ENCODE measurements at regions not wholly inside any gene's neighbourhood (a gene's known extent, or its start where the extent isn't known, plus 50 kb on each side); places are given as distances from the start of the nearest gene placed in this dataset.

DNA sequence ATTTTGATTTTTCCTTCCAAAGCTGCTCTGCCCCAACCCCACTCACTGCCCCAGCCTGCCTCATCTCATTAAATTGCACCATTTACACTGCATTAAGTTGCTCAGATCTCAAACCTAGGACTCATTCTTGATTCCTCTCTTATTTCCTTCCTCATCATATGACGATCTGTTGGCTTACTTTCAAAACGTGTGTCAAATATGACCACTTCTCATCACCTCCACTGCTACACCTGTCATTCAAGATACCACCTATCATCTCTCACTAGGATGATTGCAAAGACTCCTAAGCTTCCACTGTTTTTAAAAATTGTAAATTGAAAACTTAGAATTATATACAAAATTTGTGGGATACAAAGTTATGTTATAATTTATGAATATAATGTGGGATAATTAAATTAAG is 147.1 kb downstream of the DCK start:
- no peak overlapping the region for H3K23ac ChIP-seq (ENCODE audit: insufficient read length)
- no peaks in the 10 kb centered on the region for H3K36me3 ChIP-seq (ENCODE audit: control insufficient read depth in 2 of 4, insufficient read depth in 4 of 4, low read length in 3 of 4)
- no peak overlapping the region for H3K4me3 ChIP-seq (ENCODE audit: extremely low read depth in 1 of 4, insufficient read depth in 2 of 4, low read depth in 3 of 4, low read length in 4 of 4)
- H3K23me2 ChIP-seq (ENCODE audit: low read depth, low read length): no peaks in the 10 kb centered on the region
- no peak overlapping the region for H4K8ac ChIP-seq (ENCODE audit: extremely low read depth, insufficient read depth, low read length)
- no peak overlapping the region for H3K9ac ChIP-seq (replicated peaks in 1 of 4; ENCODE audit: extremely low read depth in 1 of 4, low read depth in 3 of 4, low read length in 3 of 4)
- H3K56ac ChIP-seq (replicated peaks; ENCODE audit: insufficient read length, low read depth, low read length): no peak overlapping the region
- no peak for DNase-seq (ENCODE audit: low read depth in 1 of 2, low spot score in 2 of 2)
- H4K5ac ChIP-seq (ENCODE audit: insufficient read length, low read depth, low read length): no peak overlapping the region
- no peak overlapping the region for H2BK15ac ChIP-seq (ENCODE audit: low read length)
- no peak overlapping the region for H2BK5ac ChIP-seq (ENCODE audit: low read depth, low read length)
- H3K4me2 ChIP-seq (ENCODE audit: insufficient read depth in 1 of 2, low read depth in 2 of 2, low read length in 2 of 2): no peak overlapping the region
- no peak overlapping the region for H3K27ac ChIP-seq (ENCODE audit: low read depth, low read length)
- H3K79me2 ChIP-seq (ENCODE audit: control insufficient read depth in 1 of 2, insufficient read depth in 2 of 2, low read length in 2 of 2): no peaks in the 10 kb centered on the region
- ChIA-PET CTCF (ENCODE audit: partially characterized antibody) (interaction anchor here (0.7 to 1.4 kb wide), 3 partner anchors 14 to 60 kb away, joined by 3 read pairs; no protein-coding TSS in a partner anchor), POLR2A (ENCODE audit: partially characterized antibody) (interaction anchor here (0.6 kb wide), 1 partner anchor 449 kb away, joined by 4 read pairs; no protein-coding TSS in a partner anchor)
- no peak overlapping the region for H2AK5ac ChIP-seq (ENCODE audit: low read depth, low read length)
- H2AFZ ChIP-seq (ENCODE audit: low read length): no peak overlapping the region
- no peak overlapping the region for H2BK20ac ChIP-seq (ENCODE audit: low read length)
- H3K79me1 ChIP-seq (ENCODE audit: low read depth, low read length): no peaks in the 10 kb centered on the region
- no peaks in the 10 kb centered on the region for H3K9me3 ChIP-seq (ENCODE audit: insufficient read depth in 2 of 2, low read depth in 1 of 2, low read length in 1 of 2)
- H4K20me1 ChIP-seq (replicated peaks in 1 of 2; ENCODE audit: control insufficient read depth in 1 of 2, insufficient read depth in 2 of 2, low read length in 2 of 2): no peaks in the 10 kb centered on the region
- H3K4me1 ChIP-seq (replicated peaks in 1 of 4; ENCODE audit: control insufficient read depth in 3 of 4, insufficient read depth in 4 of 4, low read length in 3 of 4): no peaks in the 10 kb centered on the region
- no peaks in the 10 kb centered on the region for H3K27me3 ChIP-seq (replicated peaks in 1 of 4; ENCODE audit: control insufficient read depth in 3 of 4, extremely low read depth in 1 of 4, insufficient read depth in 3 of 4, low read length in 3 of 4)
- no peak for FAIRE-seq
- no peak overlapping the region for H3K18ac ChIP-seq (ENCODE audit: extremely low read depth, low read length)
- no peak overlapping the region for H3K14ac ChIP-seq (ENCODE audit: insufficient read length)
- no peak overlapping the region for H2BK12ac ChIP-seq (ENCODE audit: low read depth, low read length)
- no peak overlapping the region for H4K91ac ChIP-seq (replicated peaks; ENCODE audit: insufficient read length, low read length)
- no peak overlapping the region for H3K4ac ChIP-seq (replicated peaks; ENCODE audit: insufficient read length, low read depth, low read length)
- WGBS, 2 experiments (ENCODE audit: extremely low coverage in 1 of 2, insufficient coverage in 1 of 2, insufficient read length in 1 of 2, insufficient replicate concordance in 2 of 2, low coverage in 1 of 2, low lambda C conversion rate in 2 of 2, missing lambda C conversion rate in 1 of 2): 91% methylated on average over 2 of the region's 2 CpGs; no CpG with 5 or more reads in 1 of the 2 experiments
- TF ChIP-seq SIRT6 (IDR thresholded peaks at IDR 0.05; ENCODE audit: low read length): no peak
- TF ChIP-seq NANOG (IDR thresholded peaks at IDR 0.05; ENCODE audit: insufficient read depth, low read depth, low read length, poor library complexity, severe bottlenecking): no peak
- TF ChIP-seq HDAC2 (IDR thresholded peaks at IDR 0.05; ENCODE audit: borderline replicate concordance in 1 of 2, low read depth in 2 of 2, low read length in 2 of 2): no peak
- no peak for TF ChIP-seq SAP30 (IDR thresholded peaks at IDR 0.05; ENCODE audit: insufficient read depth, insufficient replicate concordance, low read length)
- no peak for TF ChIP-seq POLR2A (IDR thresholded peaks at IDR 0.05; ENCODE audit: control extremely low read depth in 1 of 2, low read depth in 2 of 2, low read length in 2 of 2)
- TF ChIP-seq CHD2 (IDR thresholded peaks at IDR 0.05; ENCODE audit: low read length): no peak
- TF ChIP-seq KDM4A (IDR thresholded peaks at IDR 0.05; ENCODE audit: low read depth, low read length, severe bottlenecking): no peak
- TF ChIP-seq SIN3A (conservative IDR thresholded peaks at IDR 0.05 in 1 of 2, IDR thresholded peaks at IDR 0.05 in 1 of 2; ENCODE audit: low read depth in 1 of 2, low read length in 2 of 2): no peak
- TF ChIP-seq JUND (IDR thresholded peaks at IDR 0.05; ENCODE audit: low read length): no peak
- TF ChIP-seq RFX5 (IDR thresholded peaks at IDR 0.05; ENCODE audit: borderline replicate concordance, low read depth, low read length): no peak
- no peak for TF ChIP-seq PHF8 (conservative IDR thresholded peaks at IDR 0.05; ENCODE audit: low read depth, low read length)
- no peak for TF ChIP-seq KDM1A (IDR thresholded peaks at IDR 0.05; ENCODE audit: borderline replicate concordance, low read length)
- no peak for TF ChIP-seq ZNF274 (IDR thresholded peaks at IDR 0.05; ENCODE audit: borderline replicate concordance, extremely low read depth, low read length)
- H2BK120ac ChIP-seq (replicated peaks; ENCODE audit: low read depth, low read length): no peak overlapping the region
